Right atrium auricular region (tissue), 2 donors: ENCODE measurements at regions not wholly inside any gene's neighbourhood (a gene's known extent, or its start where the extent isn't known, plus 50 kb on each side); places are given as distances from the start of the nearest gene placed in this dataset.

Experiments used
- DNase-seq: peaks from one replicate; pipeline ENCODE4 v3.0.0-alpha.2; 2019; ENCODE audit warnings: low spot score
- H3K27ac ChIP-seq, 2 donors: fragments of 200-600 bp; sonication (generic); 1 replicate in 1 of 2; 2 replicates in 1 of 2; pipeline ENCODE4 v1.5.1; 2016 to 2019
- H3K27me3 ChIP-seq, 2 donors: fragments of 200-600 bp; sonication (generic); one replicate each; pipeline versions ENCODE4 v1.5.1 to v1.6.0; 2017 to 2019
- H3K36me3 ChIP-seq: fragments of 200-600 bp; sonication (generic); one replicate; pipeline ENCODE4 v1.5.1; 2016
- H3K4me1 ChIP-seq, 2 donors: fragments of 200-600 bp; sonication (generic); one replicate each; pipeline versions ENCODE4 v1.5.1 to v1.6.0; 2017 to 2019
- H3K4me3 ChIP-seq, 2 donors: fragments of 200-600 bp; sonication (generic); 1 replicate in 1 of 2; 2 replicates in 1 of 2; pipeline ENCODE4 v1.5.1; 2017 to 2019; ENCODE audit warnings: mild to moderate bottlenecking in 1 of 2, moderate library complexity in 1 of 2
- H3K9me3 ChIP-seq, 2 donors: fragments of 200-600 bp; sonication (generic); one replicate each; pipeline ENCODE4 v1.5.1; 2019
- CTCF ChIP-seq, 2 donors: fragments of 200-600 bp; sonication (generic); IDR thresholded peaks; one replicate each; pipeline ENCODE4 v1.5.1; 2019; ENCODE audit warnings: antibody characterized with exemption in 2 of 2

GRCh38 chr9:29062446-29062845 lies 1489.2 kb upstream of the C9orf72 start:
- H3K27ac ChIP-seq: no peak overlapping the region
- H3K4me3 ChIP-seq: no peak overlapping the region
- no peaks in the 10 kb centered on the region for H3K36me3 ChIP-seq
- no peaks in the 10 kb centered on the region for H3K9me3 ChIP-seq
- no peak for DNase-seq
- H3K27me3 ChIP-seq: no peaks in the 10 kb centered on the region
- TF ChIP-seq CTCF (IDR thresholded peaks at IDR 0.05): no peak
- H3K4me1 ChIP-seq: no peaks in the 10 kb centered on the region

DNA sequence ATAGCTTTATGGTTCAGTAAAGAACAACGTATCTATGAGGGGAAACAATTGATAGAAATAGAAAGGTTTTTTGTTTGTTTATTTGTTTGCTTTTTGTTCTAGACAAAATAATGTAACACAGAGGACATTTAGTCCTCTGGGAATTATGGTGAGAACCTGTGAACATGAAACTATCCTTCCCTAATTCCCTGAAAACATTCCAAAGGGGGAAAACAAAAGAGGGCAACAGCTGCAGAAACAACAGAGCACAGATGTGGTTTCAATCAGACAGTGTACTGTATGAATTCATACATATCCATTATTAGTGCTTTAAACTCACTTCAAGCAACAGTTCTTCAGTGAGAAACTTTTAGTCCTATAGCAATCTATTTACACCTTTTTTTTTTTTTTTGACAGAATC lies 1489.8 kb upstream of the C9orf72 start:
- no peaks in the 10 kb centered on the region for H3K9me3 ChIP-seq
- no peak for TF ChIP-seq CTCF (IDR thresholded peaks at IDR 0.05)
- H3K4me3 ChIP-seq: no peak overlapping the region
- H3K36me3 ChIP-seq: no peaks in the 10 kb centered on the region
- no peak for DNase-seq
- H3K27ac ChIP-seq: no peak overlapping the region
- no peaks in the 10 kb centered on the region for H3K27me3 ChIP-seq
- H3K4me1 ChIP-seq: no peaks in the 10 kb centered on the region

DNA sequence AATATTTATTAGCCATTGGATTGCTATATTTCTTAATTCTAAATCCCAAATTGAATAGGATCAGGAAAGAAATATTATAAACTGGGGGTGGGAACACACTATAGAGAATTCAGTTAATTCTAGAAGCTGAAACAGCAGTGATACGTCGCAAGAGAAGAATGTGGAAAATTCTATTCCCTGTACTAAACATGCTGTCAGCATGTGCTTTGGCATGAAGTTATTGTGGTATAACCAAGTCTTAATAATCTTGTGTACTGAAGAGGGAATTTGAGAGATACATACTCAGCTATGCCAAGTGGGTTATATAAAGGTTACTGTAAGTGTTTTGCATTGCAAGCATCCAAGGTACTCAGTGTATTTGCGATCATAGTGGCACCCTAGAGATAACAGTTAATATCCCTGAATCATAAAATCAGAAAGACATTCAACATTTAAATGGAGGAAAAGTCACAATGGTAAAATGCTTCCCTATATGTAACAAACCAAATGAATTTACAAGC lies 1492.9 kb upstream of the C9orf72 start:
- Histone ChIP-seq H3K4me1 (no peaks in the 10 kb centered on the region), H3K4me3 (no peak overlapping the region), H3K27ac (no peak overlapping the region), H3K36me3 (no peaks in the 10 kb centered on the region), H3K9me3 (no peaks in the 10 kb centered on the region), H3K27me3 (no peaks in the 10 kb centered on the region)
- DNase-seq: no peak
- no peak for TF ChIP-seq CTCF (IDR thresholded peaks at IDR 0.05)

- no peak for DNase-seq
- no peak overlapping the region for H3K27ac ChIP-seq
- TF ChIP-seq CTCF (IDR thresholded peaks at IDR 0.05): no peak
These were observed 1495.2 kb upstream of the C9orf72 start for GRCh38 chr9:29068461-29068860.

DNA sequence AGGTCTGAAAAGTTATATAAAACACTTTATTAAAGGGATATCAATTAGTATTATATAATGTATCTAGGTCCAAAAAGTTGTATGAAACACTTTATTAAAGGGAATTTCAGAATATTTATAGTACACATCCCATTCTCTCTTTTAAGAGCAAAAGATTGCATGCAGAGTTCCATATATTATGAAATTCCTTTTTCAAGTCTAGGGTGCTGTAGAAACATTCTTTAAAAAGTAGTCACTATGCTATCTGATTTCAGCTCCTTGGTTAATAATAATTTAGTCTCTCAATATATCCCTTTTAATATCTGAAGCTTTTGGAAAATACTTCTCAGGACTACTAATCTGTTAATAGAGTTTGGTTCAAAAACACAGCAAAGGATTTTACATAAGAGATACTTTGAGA lies 1496.1 kb upstream of the C9orf72 start:
- Histone ChIP-seq H3K27ac (no peak overlapping the region), H3K4me1 (no peaks in the 10 kb centered on the region), H3K36me3 (no peaks in the 10 kb centered on the region), H3K27me3 (no peaks in the 10 kb centered on the region), H3K4me3 (no peak overlapping the region), H3K9me3 (no peaks in the 10 kb centered on the region)
- DNase-seq: no peak
- TF ChIP-seq CTCF (IDR thresholded peaks at IDR 0.05): no peak

More at GRCh38 chr9:29068461-29068860, 1495.2 kb upstream of the C9orf72 start:
- Histone ChIP-seq H3K27me3 (no peaks in the 10 kb centered on the region), H3K4me1 (no peaks in the 10 kb centered on the region), H3K4me3 (no peak overlapping the region), H3K36me3 (no peaks in the 10 kb centered on the region), H3K9me3 (no peaks in the 10 kb centered on the region)

DNA sequence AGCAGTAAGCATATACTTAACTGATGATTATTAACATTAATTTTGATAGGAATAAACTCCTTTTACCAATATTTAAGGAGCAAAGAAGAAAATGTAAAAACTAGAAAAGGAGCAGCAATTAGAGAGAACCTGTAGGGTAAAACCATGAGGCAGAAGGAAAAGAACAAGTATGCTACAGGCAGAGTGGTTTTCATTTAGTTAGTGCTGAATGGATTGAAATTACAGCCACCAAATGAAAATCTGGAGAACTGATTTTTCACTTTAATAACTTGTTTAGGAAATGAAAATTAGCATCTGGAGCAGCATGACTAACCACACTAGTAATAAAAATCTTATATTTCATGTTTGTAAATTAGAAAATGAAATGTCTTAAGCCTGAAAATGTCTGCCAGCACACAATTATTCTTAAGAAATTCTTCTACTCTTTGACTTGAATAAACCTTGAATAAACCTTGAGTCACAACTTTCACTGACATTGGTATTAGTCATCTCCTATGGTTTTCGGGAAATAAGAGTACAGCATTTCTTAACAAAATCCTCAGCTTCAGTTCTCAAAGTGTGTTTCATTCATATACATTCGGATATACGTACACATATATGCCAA lies 1504.9 kb upstream of the C9orf72 start:
- no peak for DNase-seq
- Histone ChIP-seq H3K36me3 (no peaks in the 10 kb centered on the region), H3K4me3 (no peak overlapping the region), H3K27me3 (no peaks in the 10 kb centered on the region), H3K27ac (no peak overlapping the region), H3K4me1 (no peaks in the 10 kb centered on the region), H3K9me3 (no peaks in the 10 kb centered on the region)
- no peak for TF ChIP-seq CTCF (IDR thresholded peaks at IDR 0.05)
